ENCODE measurements at regions not wholly inside any gene's neighbourhood (a gene's known extent, or its start where the extent isn't known, plus 50 kb on each side); places are given as distances from the start of the nearest gene placed in this dataset.

DNA sequence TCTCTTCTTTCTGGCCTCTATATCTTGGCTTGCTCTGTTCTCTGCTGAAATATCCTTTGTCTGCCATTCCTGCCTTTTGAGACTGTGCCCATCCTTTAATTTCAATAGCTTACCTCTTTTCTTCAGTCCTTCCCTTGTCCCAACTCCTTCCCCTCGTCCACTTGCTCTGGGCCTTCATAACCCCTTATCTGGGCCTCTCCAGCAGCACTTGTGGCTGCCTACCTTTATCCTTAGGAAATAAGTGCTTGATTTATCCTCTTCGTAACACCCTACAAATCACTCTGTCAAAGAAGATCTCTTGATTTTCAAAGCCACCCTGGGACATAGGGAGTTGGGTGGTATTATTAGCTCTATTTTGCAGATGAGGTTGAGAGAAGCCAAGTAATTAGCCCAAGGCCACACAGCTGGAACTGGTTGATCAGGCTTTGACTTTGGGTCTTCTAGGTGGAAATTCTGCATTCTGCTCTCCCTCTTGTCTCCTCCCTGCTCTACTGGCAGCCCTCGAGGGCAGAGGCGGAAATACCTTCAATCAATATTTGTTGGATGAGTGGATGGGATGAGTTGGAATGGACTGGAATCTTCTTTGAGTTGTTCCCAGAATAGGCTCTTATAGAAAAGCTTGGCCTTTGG, 84.0 kb upstream of the TLE3 start:
- DNase-seq (ENCODE audit: low spot score): no peak

DNA sequence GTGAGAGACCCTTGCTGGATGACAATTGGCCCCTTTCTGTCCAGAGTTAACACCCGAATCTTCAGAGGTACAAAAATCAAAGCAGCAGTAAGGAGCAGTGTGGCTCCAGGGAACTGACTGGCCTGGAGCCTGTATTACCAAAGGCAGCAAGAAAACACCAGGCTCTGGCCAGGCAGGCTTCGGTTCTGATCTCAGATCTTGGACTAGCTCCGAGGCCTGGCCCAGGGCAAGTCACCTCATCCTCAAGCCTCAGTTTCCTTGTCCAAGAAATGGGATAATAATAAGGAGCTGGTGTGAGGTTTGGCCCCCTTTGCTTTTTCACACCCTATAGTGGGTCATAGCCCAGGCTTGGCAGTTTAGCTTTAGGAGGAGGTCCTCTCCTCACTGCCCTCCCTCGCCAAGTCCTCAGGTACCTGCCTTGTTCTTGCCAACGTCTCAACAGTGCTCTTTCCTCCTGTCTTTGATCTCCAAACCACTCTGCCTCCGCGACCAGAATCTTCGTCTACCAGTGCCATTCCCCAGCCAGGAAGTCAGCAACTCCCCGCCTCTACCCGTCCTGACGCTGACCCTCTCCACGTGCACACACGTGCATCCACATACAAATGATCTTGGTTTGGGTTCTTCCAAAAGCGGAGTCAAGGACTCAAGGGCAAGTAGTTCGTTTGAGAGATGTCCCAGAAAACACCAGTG, 82.6 kb upstream of the TLE3 start:
- DNase-seq (ENCODE audit: low spot score): no peak

GRCh38 chr15:70179309-70179892, 81.7 kb upstream of the TLE3 start:
- no peak for DNase-seq (ENCODE audit: low spot score)

DNA sequence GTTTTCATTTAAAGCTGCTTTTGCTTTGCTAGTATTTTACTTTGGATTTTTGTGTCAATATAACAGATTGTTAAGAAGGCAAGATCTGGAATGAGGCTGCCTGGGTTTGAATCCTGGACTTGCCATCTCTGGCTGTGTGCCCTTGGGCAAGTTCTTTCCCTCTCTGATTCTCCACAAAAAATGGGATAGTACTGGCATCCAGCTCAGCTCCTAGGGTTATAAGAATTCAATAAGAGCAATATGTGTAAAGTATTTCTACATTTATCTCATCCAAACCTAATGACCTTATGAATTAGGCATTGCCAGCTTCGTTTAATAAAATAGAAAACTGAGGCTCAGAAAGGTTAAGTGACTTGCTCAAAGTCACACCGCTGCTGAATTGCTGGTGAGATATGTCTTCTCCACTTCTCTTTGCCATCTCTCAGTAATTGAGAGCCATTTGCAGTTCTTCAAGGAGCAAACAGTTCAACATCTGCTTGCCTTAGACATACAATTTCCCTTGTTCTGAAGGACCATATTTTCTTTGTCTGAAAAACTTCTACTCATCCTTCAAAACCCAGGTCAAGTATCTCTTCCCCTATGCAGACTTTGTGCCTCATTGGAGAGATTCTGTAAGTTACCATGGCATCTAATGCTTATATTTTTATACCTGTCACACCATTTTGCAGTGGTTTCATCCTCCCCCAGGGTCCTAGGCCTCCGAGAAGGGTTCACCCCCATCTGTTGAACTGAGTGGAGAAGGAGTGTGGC, 80.8 kb upstream of the TLE3 start:
- DNase-seq (ENCODE audit: low spot score): no peak

GRCh38 chr15:70172566-70173225, 75.0 kb upstream of the TLE3 start:
- no peak for DNase-seq (ENCODE audit: low spot score)

DNA sequence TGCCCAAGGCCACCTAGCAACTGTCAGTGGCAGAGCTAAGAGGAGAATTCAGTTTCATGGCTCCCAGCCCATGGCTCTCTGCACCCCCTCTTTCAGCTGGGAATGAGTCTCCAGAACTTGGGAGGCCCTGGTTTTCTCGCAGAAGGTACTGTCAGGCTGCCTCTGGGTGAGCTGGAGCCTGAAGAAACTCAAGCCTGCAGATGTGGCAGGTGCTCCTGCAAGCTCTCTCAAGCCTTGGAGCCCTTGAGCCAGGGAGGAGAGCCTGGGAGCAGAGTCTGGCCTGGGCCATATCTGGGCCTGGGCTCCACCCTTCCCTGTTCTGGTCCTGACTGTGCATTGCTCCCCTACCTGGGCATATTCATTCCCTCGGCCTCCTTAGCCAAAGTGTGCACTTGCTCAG, 74.4 kb upstream of the TLE3 start:
- DNase-seq (ENCODE audit: low spot score): no peak

DNA sequence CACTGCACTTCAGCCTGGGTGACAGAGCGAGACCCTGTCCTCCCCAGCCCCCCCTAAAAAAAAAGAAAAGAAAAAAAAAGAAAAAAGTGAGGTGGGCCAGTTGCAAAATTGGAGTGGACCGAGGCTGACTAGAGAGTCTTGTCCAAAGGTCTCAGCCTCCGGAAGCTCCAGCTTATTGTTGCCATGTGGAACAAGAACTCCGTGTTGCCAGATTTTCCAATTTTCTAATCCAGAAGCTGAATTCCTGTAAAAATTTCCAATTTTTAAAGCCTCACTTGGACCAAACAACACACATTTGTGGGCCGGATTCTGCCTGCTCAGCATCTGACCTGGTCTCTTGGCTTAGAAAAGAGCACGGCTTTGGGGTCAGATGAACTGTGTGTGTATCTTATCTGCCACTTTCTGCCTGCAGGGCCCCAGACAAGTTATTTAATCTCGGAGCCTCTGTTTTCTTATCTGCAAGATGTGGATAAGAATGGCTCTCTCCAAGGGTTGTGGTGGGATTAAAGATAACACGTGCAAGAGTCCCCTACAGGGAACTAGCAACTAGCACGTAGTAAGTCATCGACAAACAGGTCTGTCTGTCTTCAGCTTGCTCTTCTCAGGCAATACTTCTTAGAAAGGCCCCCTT, 73.7 kb upstream of the TLE3 start:
- no peak for DNase-seq (ENCODE audit: low spot score)

- no peak for DNase-seq (ENCODE audit: low spot score)
Observed at GRCh38 chr15:70170096-70170699, 72.5 kb upstream of the TLE3 start.

DNA sequence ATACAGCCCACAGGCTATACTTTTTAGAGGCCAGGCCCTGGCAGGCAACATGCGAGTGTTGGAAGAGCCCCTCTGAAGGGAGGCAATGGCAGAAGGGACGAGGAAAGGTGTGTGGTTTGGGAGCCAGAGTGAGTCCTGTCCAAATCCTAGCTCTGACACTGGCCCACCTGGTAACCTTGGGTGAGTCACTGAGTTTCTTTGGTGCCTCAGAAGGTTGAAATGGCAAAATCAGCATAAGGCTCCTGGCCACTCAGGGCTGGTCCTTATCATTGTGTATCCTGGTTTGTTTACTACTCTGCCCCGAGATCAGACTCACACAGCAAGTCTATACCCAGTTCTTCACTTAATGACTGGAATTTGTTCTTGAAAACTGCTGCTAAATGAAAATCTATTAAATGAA, 71.4 kb upstream of the TLE3 start:
- no peak for DNase-seq (ENCODE audit: low spot score)

- no peak for DNase-seq (ENCODE audit: low spot score)
Observed at GRCh38 chr15:70167155-70167554, 69.4 kb upstream of the TLE3 start.

DNA sequence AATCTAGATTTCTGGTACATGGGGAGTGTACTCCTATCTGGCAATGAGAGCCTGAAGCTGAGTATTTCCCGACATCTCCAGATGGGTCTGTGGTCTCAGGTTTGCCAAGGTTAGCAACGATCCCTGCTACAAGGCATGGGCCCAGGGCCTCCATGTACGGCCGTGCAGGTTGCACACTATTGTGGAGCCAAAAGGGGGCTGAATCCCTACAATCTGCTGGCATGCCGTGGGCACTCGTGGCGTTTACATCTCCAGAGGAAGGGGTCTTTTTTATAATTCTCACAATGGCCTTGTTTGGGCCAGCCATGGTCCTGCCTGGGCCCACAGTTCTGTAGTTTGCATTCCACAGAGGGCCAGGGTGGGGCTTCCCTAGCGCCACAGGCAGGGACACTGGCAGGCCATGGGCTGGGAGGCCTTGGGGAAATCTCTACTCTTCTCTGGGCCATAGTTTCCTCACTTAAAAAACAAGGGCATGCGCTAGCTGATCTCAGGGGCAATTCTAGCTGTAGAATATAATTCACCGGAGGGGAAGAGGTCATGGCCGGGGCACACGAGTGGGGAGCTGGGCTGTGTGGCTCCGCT, 68.9 kb upstream of the TLE3 start:
- DNase-seq (ENCODE audit: low spot score): no peak

DNA sequence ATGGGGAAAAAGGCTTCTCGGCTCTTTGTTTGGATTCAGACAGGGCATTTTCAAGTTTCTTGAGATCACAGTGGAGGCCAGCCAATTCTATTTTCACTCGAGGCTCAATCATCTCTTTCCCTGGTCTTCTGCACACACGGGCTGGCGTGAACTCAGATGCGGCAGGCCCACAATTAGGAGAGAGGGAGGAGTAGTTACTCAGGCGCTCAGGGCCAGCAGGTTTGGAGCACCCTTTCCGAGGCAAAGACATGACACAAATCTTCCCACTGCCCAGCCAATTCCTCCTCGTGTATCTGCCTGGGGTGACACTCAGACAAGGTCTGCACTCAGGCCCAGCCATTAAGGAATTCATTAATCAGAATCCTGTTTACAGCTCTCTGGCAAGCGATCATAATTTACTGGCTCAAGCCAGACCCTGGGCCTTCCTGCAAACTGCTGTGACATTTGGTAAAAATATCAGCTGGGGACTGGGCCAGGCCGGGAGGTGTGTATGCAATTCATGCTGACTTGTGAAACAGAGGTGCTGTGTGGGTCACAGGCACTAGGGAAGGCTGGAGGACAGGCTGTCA, 68.1 kb upstream of the TLE3 start:
- DNase-seq (ENCODE audit: low spot score): no peak

- no peak for DNase-seq (ENCODE audit: low spot score)
Observed at GRCh38 chr15:70164910-70165715, 67.4 kb upstream of the TLE3 start.

GRCh38 chr15:70164156-70164900, 66.6 kb upstream of the TLE3 start:
- DNase-seq (ENCODE audit: low spot score): peak; percentile 23

- DNase-seq (ENCODE audit: low spot score): no peak
Observed at GRCh38 chr15:70160803-70161565, 63.3 kb upstream of the TLE3 start.

- DNase-seq (ENCODE audit: low spot score): peak; percentile 50
Observed at GRCh38 chr15:70160267-70160666, 62.5 kb upstream of the TLE3 start.

- DNase-seq (ENCODE audit: low spot score): no peak
Observed at GRCh38 chr15:70159713-70160009, 61.9 kb upstream of the TLE3 start.

DNA sequence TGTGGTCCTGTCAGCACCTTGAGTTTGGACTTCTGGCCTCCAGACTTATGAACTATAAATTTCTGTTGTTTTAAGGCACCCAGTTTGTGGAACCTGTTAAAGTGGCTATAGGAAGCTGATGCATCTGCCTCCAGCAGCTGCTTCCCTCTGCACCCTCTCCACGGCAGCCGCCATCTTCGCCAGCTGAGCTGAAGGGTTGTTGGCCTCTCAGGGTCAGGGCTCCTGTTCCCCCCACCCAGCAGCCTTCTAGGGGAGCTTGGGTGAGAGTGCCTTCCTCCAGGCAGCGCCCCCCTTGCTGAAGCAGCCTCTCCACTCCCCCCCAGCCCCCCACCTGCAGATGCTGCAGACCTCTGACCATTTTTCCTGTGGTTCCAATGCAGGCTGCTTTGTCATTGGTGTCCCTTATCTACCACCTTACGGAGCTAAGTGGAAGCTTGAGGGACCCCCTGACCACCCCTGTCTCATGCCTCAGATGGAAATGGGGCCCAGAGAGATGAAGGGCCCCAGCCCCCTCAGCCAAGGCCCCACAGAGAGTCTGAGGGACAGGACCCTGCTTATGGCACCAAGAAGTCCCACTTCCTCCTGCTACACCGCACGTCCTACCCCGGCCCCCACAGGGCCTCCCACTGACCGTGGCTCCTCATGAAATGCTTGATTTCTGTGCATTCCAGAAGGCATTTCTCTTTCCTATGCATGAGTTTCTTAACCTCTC, 61.4 kb upstream of the TLE3 start:
- DNase-seq (ENCODE audit: low spot score): no peak
